Medulla oblongata (tissue), 1 donor: ENCODE measurements at regions not wholly inside any gene's neighbourhood (a gene's known extent, or its start where the extent isn't known, plus 50 kb on each side); places are given as distances from the start of the nearest gene placed in this dataset.
"Not testable (repeated sequence)": the region's sequence is repeated elsewhere in the genome, so short reads cannot be mapped to it uniquely, and the experiment has no call there.

Source experiments
- DNase-seq: peaks from one replicate; pipeline ENCODE4 v3.0.0-alpha.2; 2015; ENCODE audit errors: extremely low spot score

- DNase-seq = no peak
Measured at GRCh38 chr6:27100921-27101320, 146.6 kb upstream of the PRSS16 start.

GRCh38 chr6:27101824-27102223, 145.7 kb upstream of the PRSS16 start:
- DNase-seq = no peak

GRCh38 chr6:27106382-27106781, 141.1 kb upstream of the PRSS16 start:
- DNase-seq = no peak

GRCh38 chr6:27111743-27112142, 135.8 kb upstream of the PRSS16 start:
- DNase-seq = no peak

GRCh38 chr6:27112974-27113373, 134.5 kb upstream of the PRSS16 start:
- DNase-seq = no peak

- DNase-seq = no peak
Measured at GRCh38 chr6:27119329-27119728, 128.2 kb upstream of the PRSS16 start.

GRCh38 chr6:27119761-27120160, 127.7 kb upstream of the PRSS16 start:
- no peak for DNase-seq

GRCh38 chr6:27121640-27122039, 125.9 kb upstream of the PRSS16 start:
- DNase-seq = no peak

GRCh38 chr6:27124252-27124657, 123.2 kb upstream of the PRSS16 start:
- no peak for DNase-seq

GRCh38 chr6:27126046-27126814, 121.3 kb upstream of the PRSS16 start:
- no peak for DNase-seq

GRCh38 chr6:27126815-27127537, 120.5 kb upstream of the PRSS16 start:
- DNase-seq = peak; percentile 93

- not testable (repeated sequence) for DNase-seq
Measured at GRCh38 chr6:27127874-27128273, 119.6 kb upstream of the PRSS16 start.

GRCh38 chr6:27128311-27129094, 119.0 kb upstream of the PRSS16 start:
- no peak for DNase-seq

- no peak for DNase-seq
Measured at GRCh38 chr6:27129095-27129815, 118.2 kb upstream of the PRSS16 start.

- no peak for DNase-seq
Measured at GRCh38 chr6:27129917-27130316, 117.6 kb upstream of the PRSS16 start.

GRCh38 chr6:27130668-27131428, 116.7 kb upstream of the PRSS16 start:
- DNase-seq = no peak

- DNase-seq = not testable (repeated sequence)
Measured at GRCh38 chr6:27132282-27132531, 115.3 kb upstream of the PRSS16 start.

GRCh38 chr6:27132532-27133280, 114.8 kb upstream of the PRSS16 start:
- DNase-seq = peak; percentile 97

GRCh38 chr6:27133281-27134227, 113.9 kb upstream of the PRSS16 start:
- DNase-seq = peak; percentile 20
